K562 (cell line): ENCODE measurements at regions not wholly inside any gene's neighbourhood (a gene's known extent, or its start where the extent isn't known, plus 50 kb on each side); places are given as distances from the start of the nearest gene placed in this dataset.

ENCODE experiments used
- ARID2 ChIP-seq: fragments of 450-650 bp; IDR thresholded peaks from 2 replicates; pipeline ENCODE4 v1.6.1; 2017; ENCODE audit warnings: antibody characterized with exemption, mild to moderate bottlenecking
- ETV1 ChIP-seq: fragments of 450-650 bp; conservative IDR thresholded peaks from 2 replicates; pipeline ENCODE4 v1.6.1; 2016; ENCODE audit warnings: missing genetic modification characterization, control low read depth, low read depth, missing compliant biosample characterization
- GABPA ChIP-seq: fragments of 200-800 bp; sonication (Bioruptor generic); conservative IDR thresholded peaks from 2 replicates; pipeline ENCODE4 v1.6.1; 2016; ENCODE audit warnings: low read depth, missing genetic modification characterization, missing compliant biosample characterization
- KDM1A ChIP-seq, 2 experiments: fragments of 450-650 bp; IDR thresholded peaks; 2 replicates each; pipeline ENCODE4 v1.6.1; 2016; ENCODE audit warnings: mild to moderate bottlenecking in 2 of 2
- MAZ ChIP-seq, 2 experiments: fragments of 450-650 bp in 1 of 2; sonication (generic) in 1 of 2; formaldehyde crosslinking; IDR thresholded peaks in 1 of 2; conservative IDR thresholded peaks in 1 of 2; 2 replicates each; pipeline versions ENCODE4 v1.4.0 to v1.5.0; 2020; ENCODE audit warnings: mild to moderate bottlenecking in 1 of 2, missing genetic modification reagents in 1 of 2
- MCM7 ChIP-seq, 2 experiments: fragments of 450-650 bp; IDR thresholded peaks; 2 replicates each; pipeline ENCODE4 v1.6.1; 2016 to 2018
- MLLT1 ChIP-seq, 2 experiments: fragments of 450-650 bp; IDR thresholded peaks; 2 replicates each; pipeline ENCODE4 v1.6.1; 2016
- MTF1 ChIP-seq: fragments of 250-450 bp; sonication (Bioruptor Pico); IDR thresholded peaks from 2 replicates; pipeline ENCODE4 v1.9.0; 2021; ENCODE audit warnings: moderate library complexity, mild to moderate bottlenecking, inconsistent platforms, borderline replicate concordance
- NCOA4 ChIP-seq: fragments of 450-650 bp; IDR thresholded peaks from 2 replicates; pipeline ENCODE4 v1.6.1; 2018; ENCODE audit warnings: mild to moderate bottlenecking; ENCODE audit not compliant: partially characterized antibody
- NR4A1 ChIP-seq, 2 experiments: fragments of 250-450 bp in 1 of 2; fragments of 450-650 bp in 1 of 2; sonication (Bioruptor Pico) in 1 of 2; IDR thresholded peaks; 2 replicates each; pipeline versions ENCODE4 v1.4.0 to v1.6.1; 2016 to 2020; ENCODE audit warnings: mild to moderate bottlenecking in 2 of 2, missing compliant biosample characterization in 1 of 2, missing genetic modification characterization in 1 of 2, moderate library complexity in 1 of 2
- PHF20 ChIP-seq: fragments of 450-650 bp; IDR thresholded peaks from 2 replicates; pipeline ENCODE4 v1.6.1; 2018; ENCODE audit not compliant: partially characterized antibody
- SMAD4 ChIP-seq: fragments of 250-450 bp; sonication (Bioruptor Pico); conservative IDR thresholded peaks from 2 replicates; pipeline ENCODE4 v1.8.0; 2021; ENCODE audit warnings: inconsistent platforms, mild to moderate bottlenecking, moderate library complexity
- TCF3 ChIP-seq: sonication (generic); formaldehyde crosslinking; IDR thresholded peaks from 2 replicates; pipeline ENCODE4 v1.4.0; 2020; ENCODE audit warnings: mild to moderate bottlenecking, missing genetic modification reagents
- TEAD4 ChIP-seq, 2 experiments: sonication (generic) in 1 of 2; formaldehyde crosslinking in 1 of 2; IDR thresholded peaks; 2 replicates each; pipeline versions ENCODE4 v1.6.1 to v1.8.0; 2012 to 2022; ENCODE audit warnings: borderline replicate concordance in 1 of 2, inconsistent platforms in 1 of 2, low read length in 1 of 2, mild to moderate bottlenecking in 1 of 2, missing genetic modification reagents in 1 of 2
- ZFP1 ChIP-seq: fragments of 450-650 bp; formaldehyde crosslinking; IDR thresholded peaks from 2 replicates; pipeline ENCODE4 v1.4.0; 2020; ENCODE audit warnings: mild to moderate bottlenecking, mixed read lengths
- ZKSCAN8 ChIP-seq: fragments of 200-800 bp; sonication (Bioruptor generic); IDR thresholded peaks from 2 replicates; pipeline ENCODE4 v1.6.1; 2016; ENCODE audit warnings: missing genetic modification characterization, missing compliant biosample characterization
- ZNF224 ChIP-seq: sonication (generic); formaldehyde crosslinking; IDR thresholded peaks from 2 replicates; pipeline ENCODE4 v1.8.0; 2022; ENCODE audit warnings: mild to moderate bottlenecking, missing genetic modification reagents
- ZNF431 ChIP-seq: sonication (generic); formaldehyde crosslinking; IDR thresholded peaks from 2 replicates; pipeline ENCODE4 v1.8.0; 2022; ENCODE audit warnings: mild to moderate bottlenecking, missing genetic modification reagents
- TF ChIP-seq, protein P1 (sequence below): sonication (generic); formaldehyde crosslinking; IDR thresholded peaks from 2 replicates; pipeline ENCODE4 v1.5.0; 2020; ENCODE audit warnings: missing genetic modification reagents
- TF ChIP-seq, protein P2 (sequence below): fragments of 450-650 bp; formaldehyde crosslinking; conservative IDR thresholded peaks from 2 replicates; pipeline ENCODE4 v1.4.0; 2022; ENCODE audit warnings: mild to moderate bottlenecking, missing genetic modification characterization
- TF ChIP-seq, protein P3 (sequence below), 2 experiments: fragments of 200-800 bp in 1 of 2; sonication (Bioruptor generic) in 1 of 2; sonication (generic) in 1 of 2; formaldehyde crosslinking in 1 of 2; IDR thresholded peaks in 1 of 2; conservative IDR thresholded peaks in 1 of 2; 2 replicates each; pipeline versions ENCODE4 v1.5.0 to v1.6.1; 2016 to 2020; ENCODE audit warnings: missing compliant biosample characterization in 1 of 2, missing genetic modification characterization in 1 of 2, missing genetic modification reagents in 1 of 2

GRCh38 chr2:65666156-65666725, 233.8 kb upstream of the SPRED2 start (continued):
- TF ChIP-seq, protein P1, sequence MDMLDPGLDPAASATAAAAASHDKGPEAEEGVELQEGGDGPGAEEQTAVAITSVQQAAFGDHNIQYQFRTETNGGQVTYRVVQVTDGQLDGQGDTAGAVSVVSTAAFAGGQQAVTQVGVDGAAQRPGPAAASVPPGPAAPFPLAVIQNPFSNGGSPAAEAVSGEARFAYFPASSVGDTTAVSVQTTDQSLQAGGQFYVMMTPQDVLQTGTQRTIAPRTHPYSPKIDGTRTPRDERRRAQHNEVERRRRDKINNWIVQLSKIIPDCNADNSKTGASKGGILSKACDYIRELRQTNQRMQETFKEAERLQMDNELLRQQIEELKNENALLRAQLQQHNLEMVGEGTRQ (CRISPR knock-in tag), result no peak
- TF ChIP-seq TCF3 (CRISPR knock-in tag), result no peak
- TF ChIP-seq MCM7 (IDR thresholded peaks at IDR 0.05), result no peak
- TF ChIP-seq TEAD4 (IDR thresholded peaks at IDR 0.05; ENCODE audit: low read length), result no peak
- no peak for TF ChIP-seq TEAD4 (CRISPR knock-in tag; IDR thresholded peaks at IDR 0.05; ENCODE audit: borderline replicate concordance)
- TF ChIP-seq PHF20, result no peak
- TF ChIP-seq MAZ (CRISPR knock-in tag; conservative IDR thresholded peaks at IDR 0.05 in 1 of 2, IDR thresholded peaks at IDR 0.05 in 1 of 2), result 0 out of 4 replicates have a peak, but pooled peaks of 1 of the 2 experiments have one; percentile 20
- no peak for TF ChIP-seq NR4A1 (CRISPR knock-in tag; IDR thresholded peaks at IDR 0.05)
- TF ChIP-seq NR4A1 (tag; IDR thresholded peaks at IDR 0.05), result 0 out of 2 replicates have a peak, but pooled peaks have one; percentile 36
- no peak for TF ChIP-seq ZNF224 (CRISPR knock-in tag)
- peak; percentile 30; the same call in 1 of the 2 replicates for TF ChIP-seq ETV1 (tag)
- peak; percentile 27; the same call in 1 of the 2 replicates for TF ChIP-seq ZKSCAN8 (CRISPR knock-in tag)
- TF ChIP-seq NCOA4, result no peak
- TF ChIP-seq MLLT1 (IDR thresholded peaks at IDR 0.05), result no peak
- TF ChIP-seq SMAD4, result peak; percentile 39; the same call in 1 of the 2 replicates
- TF ChIP-seq KDM1A (IDR thresholded peaks at IDR 0.05), result no peak
- TF ChIP-seq ARID2, result no peak
- TF ChIP-seq ZNF431 (CRISPR knock-in tag), result no peak
- no peak for TF ChIP-seq ZFP1 (CRISPR knock-in tag)
- TF ChIP-seq GABPA, result no peak
- TF ChIP-seq MTF1 (CRISPR knock-in tag), result no peak
- TF ChIP-seq, protein P2, sequence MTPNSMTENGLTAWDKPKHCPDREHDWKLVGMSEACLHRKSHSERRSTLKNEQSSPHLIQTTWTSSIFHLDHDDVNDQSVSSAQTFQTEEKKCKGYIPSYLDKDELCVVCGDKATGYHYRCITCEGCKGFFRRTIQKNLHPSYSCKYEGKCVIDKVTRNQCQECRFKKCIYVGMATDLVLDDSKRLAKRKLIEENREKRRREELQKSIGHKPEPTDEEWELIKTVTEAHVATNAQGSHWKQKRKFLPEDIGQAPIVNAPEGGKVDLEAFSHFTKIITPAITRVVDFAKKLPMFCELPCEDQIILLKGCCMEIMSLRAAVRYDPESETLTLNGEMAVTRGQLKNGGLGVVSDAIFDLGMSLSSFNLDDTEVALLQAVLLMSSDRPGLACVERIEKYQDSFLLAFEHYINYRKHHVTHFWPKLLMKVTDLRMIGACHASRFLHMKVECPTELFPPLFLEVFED (CRISPR knock-in tag), result peak; percentile 22; the same call in 1 of the 2 replicates
- TF ChIP-seq, protein P3, sequence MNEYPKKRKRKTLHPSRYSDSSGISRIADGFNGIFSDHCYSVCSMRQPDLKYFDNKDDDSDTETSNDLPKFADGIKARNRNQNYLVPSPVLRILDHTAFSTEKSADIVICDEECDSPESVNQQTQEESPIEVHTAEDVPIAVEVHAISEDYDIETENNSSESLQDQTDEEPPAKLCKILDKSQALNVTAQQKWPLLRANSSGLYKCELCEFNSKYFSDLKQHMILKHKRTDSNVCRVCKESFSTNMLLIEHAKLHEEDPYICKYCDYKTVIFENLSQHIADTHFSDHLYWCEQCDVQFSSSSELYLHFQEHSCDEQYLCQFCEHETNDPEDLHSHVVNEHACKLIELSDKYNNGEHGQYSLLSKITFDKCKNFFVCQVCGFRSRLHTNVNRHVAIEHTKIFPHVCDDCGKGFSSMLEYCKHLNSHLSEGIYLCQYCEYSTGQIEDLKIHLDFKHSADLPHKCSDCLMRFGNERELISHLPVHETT (CRISPR knock-in tag; conservative IDR thresholded peaks at IDR 0.05 in 1 of 2, IDR thresholded peaks at IDR 0.05 in 1 of 2), result peak in 1 of 2 experiments; percentile 60; a peak in 1 of 4 replicates
